Endodermal cell (in vitro differentiated cells): ENCODE measurements at regions not wholly inside any gene's neighbourhood (a gene's known extent, or its start where the extent isn't known, plus 50 kb on each side); places are given as distances from the start of the nearest gene placed in this dataset.

Experiments
- DNase-seq: peaks from one replicate; pipeline ENCODE4 v3.0.0-alpha.2; 2017
- H3K27ac ChIP-seq: 2 replicates; pipeline ENCODE4 v1.5.1; 2013; ENCODE audit warnings: mild to moderate bottlenecking, low read depth, low read length, moderate library complexity
- H3K27me3 ChIP-seq: 2 replicates; pipeline ENCODE4 v1.6.1; 2013; ENCODE audit warnings: mild to moderate bottlenecking, low read length, moderate library complexity; ENCODE audit not compliant: insufficient read depth, control insufficient read depth, poor library complexity, severe bottlenecking
- H3K36me3 ChIP-seq: 2 replicates; pipeline ENCODE4 v1.7.0; 2013; ENCODE audit warnings: mild to moderate bottlenecking, low read length, moderate library complexity; ENCODE audit not compliant: control insufficient read depth, insufficient read depth
- H3K4me1 ChIP-seq: one replicate; pipeline ENCODE4 v1.7.0; 2013; ENCODE audit warnings: low read length; ENCODE audit not compliant: control insufficient read depth, insufficient read depth
- H3K4me3 ChIP-seq: 2 replicates; pipeline ENCODE4 v1.5.1; 2013; ENCODE audit warnings: mild to moderate bottlenecking, low read length, moderate library complexity
- H3K9ac ChIP-seq: 2 replicates; pipeline ENCODE4 v1.6.1; 2013; ENCODE audit warnings: mild to moderate bottlenecking, low read length, moderate library complexity; ENCODE audit not compliant: poor library complexity, severe bottlenecking; ENCODE audit errors: extremely low read depth
- H3K9me3 ChIP-seq: 2 replicates; pipeline ENCODE4 v1.6.1; 2013; ENCODE audit warnings: mild to moderate bottlenecking, low read length, moderate library complexity; ENCODE audit not compliant: control insufficient read depth
- H3K27ac Mint-ChIP-seq: 2 replicates; pipeline ENCODE4 v1.8.0; 2020; ENCODE audit warnings: mixed read lengths
- H3K27me3 Mint-ChIP-seq: 2 replicates; pipeline ENCODE4 v1.8.0; 2021; ENCODE audit warnings: mild to moderate bottlenecking, mixed read lengths; ENCODE audit not compliant: insufficient read depth
- H3K36me3 Mint-ChIP-seq: 2 replicates; pipeline ENCODE4 v1.8.0; 2020; ENCODE audit warnings: low read depth, mixed read lengths
- H3K4me1 Mint-ChIP-seq: 2 replicates; pipeline ENCODE4 v1.8.0; 2020; ENCODE audit warnings: mixed read lengths
- H3K4me3 Mint-ChIP-seq: 2 replicates; pipeline ENCODE4 v1.8.0; 2020; ENCODE audit warnings: mild to moderate bottlenecking, moderate library complexity, mixed read lengths
- H3K9me3 Mint-ChIP-seq: 2 replicates; pipeline ENCODE4 v1.8.0; 2020; ENCODE audit warnings: mild to moderate bottlenecking, mixed read lengths
- CTCF ChIP-seq: fragments of 200-600 bp; sonication (generic); conservative IDR thresholded peaks from 2 replicates; pipeline ENCODE4 v1.5.0; 2021; ENCODE audit warnings: antibody characterized with exemption, mild to moderate bottlenecking
- WGBS, 2 experiments: methylation state at CpG; one replicate each; pipeline versions ENCODE4 v1.1.5 to v1.1.7; 2013; ENCODE audit warnings: missing lambda C conversion rate in 2 of 2, mixed read lengths in 1 of 2; ENCODE audit not compliant: insufficient coverage in 1 of 2, insufficient read length in 1 of 2; 5-methylcytosine and 5-hydroxymethylcytosine counted together

- WGBS, 2 experiments = 89 to 100% methylated on average over 1 of the region's 1 CpG
- H3K9ac ChIP-seq = no peak overlapping the region
- H3K4me1 ChIP-seq = no peaks in the 10 kb centered on the region
- Mint-ChIP-seq H3K4me3 (no peak overlapping the region), H3K27me3 (no peaks in the 10 kb centered on the region), H3K27ac (no peak overlapping the region), H3K4me1 (no peaks in the 10 kb centered on the region), H3K9me3 (peaks cover 12% of the 10 kb centered on the region), H3K36me3 (no peaks in the 10 kb centered on the region)
- H3K27me3 ChIP-seq = no peaks in the 10 kb centered on the region
- no peak overlapping the region for H3K27ac ChIP-seq
- no peak for DNase-seq
- no peak overlapping the region for H3K4me3 ChIP-seq
- H3K9me3 ChIP-seq = peaks cover 19% of the 10 kb centered on the region
- no peaks in the 10 kb centered on the region for H3K36me3 ChIP-seq
- TF ChIP-seq CTCF = no peak
Observed at GRCh38 chr13:68584776-68585175, 1354.6 kb upstream of the PCDH9 start.

GRCh38 chr13:68574053-68574452 is 1343.9 kb upstream of the PCDH9 start:
- no peaks in the 10 kb centered on the region for H3K9me3 ChIP-seq
- no peak overlapping the region for H3K27ac ChIP-seq
- no peaks in the 10 kb centered on the region for H3K36me3 ChIP-seq
- Mint-ChIP-seq H3K4me3 (no peak overlapping the region), H3K4me1 (peaks cover 6% of the 10 kb centered on the region), H3K9me3 (no peaks in the 10 kb centered on the region), H3K36me3 (no peaks in the 10 kb centered on the region), H3K27me3 (no peaks in the 10 kb centered on the region), H3K27ac (no peak overlapping the region)
- no peak overlapping the region for H3K4me3 ChIP-seq
- H3K9ac ChIP-seq = no peak overlapping the region
- no peak for DNase-seq
- no peak for TF ChIP-seq CTCF
- no peaks in the 10 kb centered on the region for H3K27me3 ChIP-seq
- no peaks in the 10 kb centered on the region for H3K4me1 ChIP-seq
- WGBS, 2 experiments = 89 to 96% methylated on average over 1 of the region's 1 CpG

GRCh38 chr13:68551701-68552522 is 1321.8 kb upstream of the PCDH9 start:
- H3K27me3 Mint-ChIP-seq = no peaks in the 10 kb centered on the region
- H3K36me3 Mint-ChIP-seq = no peaks in the 10 kb centered on the region
- H3K27ac Mint-ChIP-seq = no peak overlapping the region
- no peaks in the 10 kb centered on the region for H3K4me1 Mint-ChIP-seq
- TF ChIP-seq CTCF = no peak
- DNase-seq = no peak
- no peaks in the 10 kb centered on the region for H3K36me3 ChIP-seq
- H3K4me3 ChIP-seq = no peak overlapping the region
- H3K9me3 Mint-ChIP-seq = no peaks in the 10 kb centered on the region
- no peak overlapping the region for H3K9ac ChIP-seq
- H3K4me3 Mint-ChIP-seq = no peak overlapping the region
- H3K9me3 ChIP-seq = no peaks in the 10 kb centered on the region
- H3K4me1 ChIP-seq = no peaks in the 10 kb centered on the region
- H3K27ac ChIP-seq = no peak overlapping the region
- H3K27me3 ChIP-seq = no peaks in the 10 kb centered on the region
- 90 to 93% methylated on average over 2 to 5 of the region's 5 CpGs for WGBS, 2 experiments
